Mucosa of rectum (tissue), 2 donors: ENCODE measurements at regions not wholly inside any gene's neighbourhood (a gene's known extent, or its start where the extent isn't known, plus 50 kb on each side); places are given as distances from the start of the nearest gene placed in this dataset.

ENCODE experiments used
- H3K27ac ChIP-seq, 2 donors: one replicate each; pipeline ENCODE4 v1.7.0; 2013; ENCODE audit warnings: inconsistent platforms in 2 of 2, low read depth in 2 of 2, low read length in 2 of 2
- H3K27me3 ChIP-seq, 2 donors: one replicate each; pipeline ENCODE4 v1.7.0; 2013; ENCODE audit warnings: low read length in 2 of 2; ENCODE audit not compliant: control insufficient read depth in 2 of 2, insufficient read depth in 2 of 2
- H3K36me3 ChIP-seq, 2 donors: one replicate each; pipeline ENCODE4 v1.7.0; 2013; ENCODE audit warnings: low read length in 2 of 2; ENCODE audit not compliant: control insufficient read depth in 2 of 2, insufficient read depth in 2 of 2
- H3K4me1 ChIP-seq, 2 donors: one replicate each; pipeline ENCODE4 v1.7.0; 2013; ENCODE audit warnings: low read length in 2 of 2, mild to moderate bottlenecking in 1 of 2; ENCODE audit not compliant: control insufficient read depth in 2 of 2, insufficient read depth in 2 of 2
- H3K4me3 ChIP-seq, 2 donors: one replicate each; pipeline ENCODE4 v1.7.0; 2013; ENCODE audit warnings: low read length in 2 of 2
- H3K9ac ChIP-seq, 2 donors: one replicate each; pipeline ENCODE4 v1.7.0; 2013; ENCODE audit warnings: low read length in 2 of 2, low read depth in 1 of 2, mild to moderate bottlenecking in 1 of 2
- H3K9me3 ChIP-seq, 2 donors: one replicate each; pipeline ENCODE4 v1.7.0; 2013; ENCODE audit warnings: low read length in 2 of 2; ENCODE audit not compliant: control insufficient read depth in 2 of 2
- donor health status: healthy.
- donor health status: Normal muscosa, but diverticular disease.

- Histone ChIP-seq H3K27ac (no peak overlapping the region), H3K36me3 (no peaks in the 10 kb centered on the region), H3K9ac (no peak overlapping the region), H3K27me3 (no peaks in the 10 kb centered on the region), H3K9me3 (no peaks in the 10 kb centered on the region), H3K4me3 (no peak overlapping the region), H3K4me1 (no peaks in the 10 kb centered on the region)
Measured at GRCh38 chr12:24759155-24759554, 189.7 kb downstream of the BCAT1 start.

DNA sequence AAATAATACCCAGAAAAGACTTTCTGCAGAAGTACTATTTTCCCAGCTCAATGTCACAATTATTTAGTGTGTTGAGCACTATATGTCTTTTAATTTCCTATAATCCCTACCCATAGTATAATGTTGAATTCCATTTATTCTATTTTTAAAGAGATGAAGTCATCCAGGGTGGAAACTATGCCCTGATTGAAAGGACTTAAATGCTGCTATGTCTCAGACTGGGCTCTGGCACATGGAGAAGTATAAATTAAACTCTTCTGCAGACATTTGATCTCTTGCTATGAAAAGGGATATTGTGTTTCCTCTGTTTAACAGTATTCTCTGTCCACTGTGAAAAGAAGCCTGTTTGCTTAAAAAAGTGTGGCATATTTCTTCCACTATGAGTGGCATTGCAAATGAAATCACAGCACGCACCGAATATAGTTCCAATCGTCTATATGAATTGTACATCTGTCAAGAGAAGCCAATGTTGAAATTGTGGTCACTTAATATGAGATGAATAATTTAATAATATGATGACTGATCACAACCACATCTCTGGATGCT is 192.3 kb downstream of the BCAT1 start:
- no peak overlapping the region for H3K9ac ChIP-seq
- no peak overlapping the region for H3K4me3 ChIP-seq
- no peak overlapping the region for H3K27ac ChIP-seq
- H3K27me3 ChIP-seq, result no peaks in the 10 kb centered on the region
- no peaks in the 10 kb centered on the region for H3K9me3 ChIP-seq
- H3K36me3 ChIP-seq, result no peaks in the 10 kb centered on the region
- H3K4me1 ChIP-seq, result no peaks in the 10 kb centered on the region

DNA sequence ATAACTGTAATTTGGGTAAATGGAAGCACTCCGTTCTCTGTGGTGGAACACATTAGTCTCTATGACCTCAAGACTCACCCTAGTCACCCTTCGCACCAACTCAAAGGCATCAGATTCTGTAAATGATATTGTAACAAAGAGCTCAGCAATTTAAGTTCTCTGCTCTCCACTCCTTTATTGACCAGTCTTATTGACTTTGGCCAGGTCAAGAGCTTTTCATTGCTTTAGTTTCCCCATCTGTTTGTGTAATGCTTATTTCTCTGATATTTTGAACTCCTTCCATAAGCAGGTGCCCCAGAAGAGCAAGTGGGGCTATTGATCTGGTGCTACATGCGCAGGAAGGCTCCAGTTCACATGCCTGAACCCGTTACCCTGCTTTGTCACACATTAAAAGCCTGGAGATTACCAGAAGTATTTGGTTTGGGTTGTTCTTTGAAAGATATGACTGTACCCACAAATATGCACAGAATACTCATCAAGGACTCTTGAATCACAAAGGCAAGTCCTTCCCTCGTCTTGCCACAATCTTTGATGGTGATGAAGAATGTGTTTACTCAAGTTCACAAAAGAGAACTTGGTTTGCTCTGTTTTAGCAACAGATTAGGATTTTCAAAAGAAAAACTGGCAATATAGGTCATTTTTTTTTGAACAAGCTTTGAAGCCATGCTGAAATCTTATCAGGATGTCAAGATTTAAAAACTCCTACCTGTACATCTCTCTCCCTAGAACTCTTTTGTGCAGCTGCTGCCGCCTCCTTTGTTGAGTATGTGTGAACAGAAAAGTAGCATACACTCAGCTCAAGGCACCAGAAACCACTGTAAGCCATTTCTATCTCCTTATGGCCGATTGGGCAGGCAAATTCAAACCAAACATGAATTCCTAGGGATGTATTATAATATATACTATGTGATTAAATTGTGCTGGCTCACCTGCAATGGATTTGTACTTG is 193.9 kb downstream of the BCAT1 start:
- Histone ChIP-seq H3K9ac (no peak overlapping the region), H3K36me3 (no peaks in the 10 kb centered on the region), H3K4me3 (no peak overlapping the region), H3K9me3 (no peaks in the 10 kb centered on the region), H3K27ac (no peak overlapping the region), H3K27me3 (no peaks in the 10 kb centered on the region), H3K4me1 (no peaks in the 10 kb centered on the region)

DNA sequence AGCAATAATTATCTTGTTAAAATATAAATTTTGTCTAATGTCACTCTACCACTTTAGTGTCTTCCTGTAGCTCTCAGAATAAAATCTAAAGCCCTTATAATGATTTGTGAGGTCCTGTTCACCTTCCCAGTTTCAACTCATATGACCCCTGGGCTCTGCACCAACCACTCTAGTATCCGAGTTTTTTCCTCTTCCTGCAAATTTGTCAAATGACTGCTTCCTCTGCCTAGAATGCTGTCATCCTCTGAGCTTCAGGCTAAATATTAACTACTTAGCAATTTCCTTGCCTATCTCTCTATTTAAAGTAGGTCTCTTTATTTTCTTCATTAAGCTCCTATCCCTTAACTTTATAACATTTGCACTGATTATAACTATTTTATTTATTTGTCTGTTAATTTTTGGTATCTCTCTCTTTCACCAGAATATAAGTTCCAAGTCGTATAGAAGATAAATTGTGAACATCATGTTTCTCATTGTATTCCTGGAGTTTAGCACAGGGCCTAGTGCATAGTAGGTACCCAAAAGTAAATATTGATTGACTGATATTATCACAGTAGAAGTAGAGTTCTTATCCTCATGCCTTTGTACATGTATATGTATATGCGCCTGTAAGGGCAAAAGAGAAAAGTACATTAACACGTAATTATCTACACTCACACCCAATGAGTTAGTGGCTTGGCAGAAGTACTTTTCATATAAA is 196.0 kb downstream of the BCAT1 start:
- no peaks in the 10 kb centered on the region for H3K4me1 ChIP-seq
- H3K27ac ChIP-seq, result no peak overlapping the region
- no peaks in the 10 kb centered on the region for H3K36me3 ChIP-seq
- no peak overlapping the region for H3K9ac ChIP-seq
- no peak overlapping the region for H3K4me3 ChIP-seq
- no peaks in the 10 kb centered on the region for H3K9me3 ChIP-seq
- H3K27me3 ChIP-seq, result no peaks in the 10 kb centered on the region

GRCh38 chr12:24751181-24751580 is 197.7 kb downstream of the BCAT1 start:
- Histone ChIP-seq H3K4me1 (no peaks in the 10 kb centered on the region), H3K27me3 (no peaks in the 10 kb centered on the region), H3K27ac (no peak overlapping the region), H3K9me3 (no peaks in the 10 kb centered on the region), H3K4me3 (no peak overlapping the region), H3K36me3 (no peaks in the 10 kb centered on the region), H3K9ac (no peak overlapping the region)

DNA sequence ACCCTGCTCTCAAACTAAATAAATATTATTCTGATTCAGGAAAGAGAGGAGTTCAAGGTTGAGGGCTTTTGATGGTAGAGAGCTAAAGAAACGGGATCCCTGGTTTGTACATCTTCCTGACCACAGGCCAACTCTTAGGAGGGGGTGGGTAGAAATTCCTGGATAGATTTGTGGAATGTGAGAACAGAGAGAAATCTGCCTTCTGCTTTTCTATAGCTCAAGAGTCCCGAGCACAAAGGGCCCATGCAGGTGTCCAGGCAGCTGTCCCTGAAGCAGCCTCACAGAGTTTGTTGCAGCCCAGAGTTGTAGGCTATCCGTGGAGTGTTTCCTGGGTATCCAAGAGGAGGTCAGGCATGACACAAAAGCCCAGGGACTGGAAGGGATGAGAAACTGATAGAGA is 198.6 kb downstream of the BCAT1 start:
- H3K4me1 ChIP-seq, result no peaks in the 10 kb centered on the region
- H3K27me3 ChIP-seq, result no peaks in the 10 kb centered on the region
- H3K27ac ChIP-seq, result no peak overlapping the region
- no peak overlapping the region for H3K9ac ChIP-seq
- no peaks in the 10 kb centered on the region for H3K9me3 ChIP-seq
- no peaks in the 10 kb centered on the region for H3K36me3 ChIP-seq
- no peak overlapping the region for H3K4me3 ChIP-seq

DNA sequence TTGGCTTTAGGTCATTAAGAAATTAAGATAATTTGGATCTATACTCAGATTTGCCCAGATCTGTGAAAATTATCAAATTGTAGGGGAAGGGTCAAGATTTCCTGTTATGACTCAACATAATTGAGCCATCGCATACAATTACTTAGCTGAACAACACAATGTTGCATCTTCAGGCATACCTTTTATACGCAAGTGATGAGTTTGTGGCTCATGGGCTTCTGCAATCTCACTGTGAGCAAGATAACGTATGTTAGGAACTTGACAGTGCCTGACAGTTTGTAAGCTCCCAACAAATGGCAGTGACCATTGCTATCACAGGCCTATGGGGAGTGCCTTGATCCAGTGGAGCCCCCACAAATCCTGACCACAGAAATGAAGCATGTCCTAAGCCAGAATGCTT is 199.7 kb downstream of the BCAT1 start:
- H3K27me3 ChIP-seq, result no peaks in the 10 kb centered on the region

DNA sequence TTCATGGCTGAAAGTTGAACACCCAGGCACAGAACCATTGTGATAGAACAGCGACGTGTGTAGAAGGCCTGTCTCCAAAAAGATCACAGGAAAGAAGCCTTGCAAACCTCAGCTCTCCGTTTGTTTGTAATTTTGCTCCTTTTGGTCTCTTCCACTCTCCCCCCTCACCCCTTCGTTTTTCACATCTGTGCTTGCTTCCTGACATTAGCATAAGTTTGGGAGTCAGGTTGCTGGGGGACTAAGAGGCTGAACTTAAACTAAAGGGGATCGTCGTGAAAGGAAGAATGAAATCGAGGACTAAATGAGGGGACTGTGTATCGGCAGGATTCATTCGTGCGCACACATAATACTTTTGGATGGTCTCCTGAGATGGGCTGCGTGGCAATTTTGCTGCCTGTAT is 200.6 kb downstream of the BCAT1 start:
- Histone ChIP-seq H3K27ac (no peak overlapping the region), H3K36me3 (no peaks in the 10 kb centered on the region), H3K9ac (no peak overlapping the region), H3K4me3 (no peak overlapping the region), H3K4me1 (no peaks in the 10 kb centered on the region), H3K27me3 (no peaks in the 10 kb centered on the region), H3K9me3 (no peaks in the 10 kb centered on the region)

More for the DNA sequence above, 199.7 kb downstream of the BCAT1 start:
- Histone ChIP-seq H3K9me3 (no peaks in the 10 kb centered on the region), H3K9ac (no peak overlapping the region), H3K4me1 (no peaks in the 10 kb centered on the region), H3K27ac (no peak overlapping the region), H3K36me3 (no peaks in the 10 kb centered on the region), H3K4me3 (no peak overlapping the region)

DNA sequence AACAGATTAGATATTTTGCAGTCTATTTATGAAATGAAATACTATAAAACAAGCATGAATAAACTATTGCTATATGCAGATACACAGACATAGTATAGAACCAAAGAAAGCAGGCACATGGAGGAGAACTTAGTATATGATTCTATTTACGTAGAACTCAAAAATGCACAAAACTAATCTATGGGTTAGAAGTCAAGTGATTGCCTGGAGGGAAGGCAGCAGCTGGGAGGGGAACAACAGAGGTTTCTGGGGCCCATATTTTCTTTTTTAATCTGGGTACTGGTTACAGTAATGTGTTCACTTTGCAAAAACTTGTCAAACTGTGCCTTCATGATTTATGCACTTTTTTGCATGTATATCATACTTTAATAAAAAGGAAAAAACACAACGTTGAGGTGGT is 202.0 kb downstream of the BCAT1 start:
- Histone ChIP-seq H3K36me3 (no peaks in the 10 kb centered on the region), H3K9me3 (no peaks in the 10 kb centered on the region), H3K9ac (no peak overlapping the region), H3K4me3 (no peak overlapping the region), H3K27ac (no peak overlapping the region), H3K4me1 (no peaks in the 10 kb centered on the region), H3K27me3 (no peaks in the 10 kb centered on the region)

DNA sequence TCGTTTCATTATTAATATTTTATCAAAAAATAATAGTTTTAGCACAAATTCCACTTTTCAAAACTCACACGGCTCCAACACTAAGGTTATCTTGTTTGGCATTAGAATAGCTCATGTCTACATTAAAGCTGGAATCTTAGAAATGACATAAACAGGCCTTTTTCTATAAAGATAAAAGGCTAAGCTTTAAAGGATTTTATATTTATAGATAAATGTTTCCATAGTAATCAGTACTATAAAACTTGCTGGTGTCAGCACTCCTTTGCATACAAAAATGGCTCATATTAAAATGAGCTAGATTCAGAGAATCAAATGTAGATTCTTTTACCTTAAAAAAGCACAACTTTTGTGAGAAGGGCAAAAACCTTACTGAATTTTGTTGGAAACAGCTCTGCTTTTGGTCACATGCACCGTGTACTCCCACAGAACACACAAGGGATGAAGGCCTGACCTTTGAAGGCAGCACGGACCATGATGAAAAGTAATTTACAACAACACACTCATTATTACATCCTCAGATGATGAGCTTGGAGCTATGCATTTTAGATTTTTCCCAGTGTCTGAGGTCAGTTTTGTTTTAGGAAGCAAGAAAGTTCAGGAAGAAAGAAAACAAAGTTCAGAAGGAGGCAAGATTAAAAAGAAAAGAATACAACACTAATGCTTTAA is 202.8 kb downstream of the BCAT1 start:
- no peaks in the 10 kb centered on the region for H3K27me3 ChIP-seq
- H3K36me3 ChIP-seq, result no peaks in the 10 kb centered on the region
- no peak overlapping the region for H3K27ac ChIP-seq
- no peaks in the 10 kb centered on the region for H3K9me3 ChIP-seq
- H3K4me3 ChIP-seq, result no peak overlapping the region
- no peaks in the 10 kb centered on the region for H3K4me1 ChIP-seq
- no peak overlapping the region for H3K9ac ChIP-seq
